SKM-1 (cell line): ENCODE measurements at regions not wholly inside any gene's neighbourhood (a gene's known extent, or its start where the extent isn't known, plus 50 kb on each side); places are given as distances from the start of the nearest gene placed in this dataset.
A peak's percentile ranks its signal among the peaks of the same experiment; 100 is the strongest.

Experiments
- DNase-seq: peaks from one replicate; lab custom pipeline; 2025; ENCODE audit not compliant: unreplicated experiment; lab: John Stamatoyannopoulos, UW

DNA sequence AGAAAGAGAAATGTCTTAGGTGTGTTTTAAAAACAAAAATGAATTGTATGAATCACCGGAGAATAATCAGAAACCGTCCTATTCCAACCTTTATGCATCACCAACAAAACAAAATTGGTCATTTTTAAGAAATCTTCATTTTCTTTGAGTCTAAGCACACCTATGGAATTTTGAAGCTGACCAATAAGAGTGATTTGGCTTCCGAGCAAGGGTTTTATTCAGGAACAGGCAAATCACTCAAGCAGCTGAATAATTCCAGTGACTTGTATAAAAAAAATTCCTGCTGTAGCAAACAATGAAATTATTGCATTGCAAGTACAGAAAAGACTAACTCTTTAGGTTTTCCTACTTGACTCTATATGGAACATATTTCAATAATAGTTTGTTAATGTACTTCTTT lies 83.8 kb upstream of the FNDC3B start:
- no peak for DNase-seq

DNA sequence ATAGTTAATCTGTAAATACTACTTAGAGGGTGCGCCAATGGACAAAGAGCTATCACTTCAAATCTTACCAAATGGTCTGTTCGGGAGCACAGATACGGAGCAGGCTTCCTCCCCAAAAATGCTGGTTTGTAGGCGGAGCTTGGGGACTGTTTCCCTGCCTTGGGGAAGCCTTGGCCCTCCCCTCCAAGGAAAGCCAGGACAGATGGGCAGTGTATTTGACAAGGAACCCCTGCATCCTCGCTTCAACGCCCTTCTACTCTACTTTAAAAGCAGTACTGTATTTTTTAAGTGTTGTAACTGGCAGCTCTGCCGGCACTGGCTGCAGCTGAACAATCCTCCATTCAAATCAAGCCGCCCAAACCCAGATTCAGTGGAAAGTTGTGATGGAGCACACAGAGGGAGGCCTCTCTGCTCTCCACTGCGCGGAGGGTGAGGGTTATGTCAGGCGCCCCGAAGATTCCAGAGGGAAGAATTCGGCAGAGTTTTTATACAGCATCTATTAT lies 83.1 kb upstream of the FNDC3B start:
- no peak for DNase-seq

GRCh38 chr3:171956705-171957104 lies 82.7 kb upstream of the FNDC3B start:
- no peak for DNase-seq

- no peak for DNase-seq
Observed at GRCh38 chr3:171959532-171960089, 79.8 kb upstream of the FNDC3B start.

DNA sequence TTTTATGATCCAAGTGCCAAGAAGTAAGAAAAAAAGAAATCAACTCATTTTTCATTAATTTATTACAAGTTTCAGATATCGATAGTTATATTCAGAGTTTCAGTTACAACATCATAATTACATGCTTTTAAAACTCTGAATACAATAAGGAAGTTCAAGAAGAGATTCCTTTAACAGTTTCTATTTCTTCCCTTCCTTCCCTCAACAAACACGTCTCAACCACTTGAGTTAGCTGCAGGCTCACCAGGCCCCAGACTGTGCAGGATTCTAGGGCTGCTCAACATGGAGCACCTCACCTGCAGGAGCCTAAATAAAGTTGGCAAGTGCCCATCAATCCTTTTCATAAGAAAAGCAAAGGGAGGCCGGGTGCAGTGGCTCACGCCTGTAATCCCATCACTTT lies 79.2 kb upstream of the FNDC3B start:
- DNase-seq: no peak

DNA sequence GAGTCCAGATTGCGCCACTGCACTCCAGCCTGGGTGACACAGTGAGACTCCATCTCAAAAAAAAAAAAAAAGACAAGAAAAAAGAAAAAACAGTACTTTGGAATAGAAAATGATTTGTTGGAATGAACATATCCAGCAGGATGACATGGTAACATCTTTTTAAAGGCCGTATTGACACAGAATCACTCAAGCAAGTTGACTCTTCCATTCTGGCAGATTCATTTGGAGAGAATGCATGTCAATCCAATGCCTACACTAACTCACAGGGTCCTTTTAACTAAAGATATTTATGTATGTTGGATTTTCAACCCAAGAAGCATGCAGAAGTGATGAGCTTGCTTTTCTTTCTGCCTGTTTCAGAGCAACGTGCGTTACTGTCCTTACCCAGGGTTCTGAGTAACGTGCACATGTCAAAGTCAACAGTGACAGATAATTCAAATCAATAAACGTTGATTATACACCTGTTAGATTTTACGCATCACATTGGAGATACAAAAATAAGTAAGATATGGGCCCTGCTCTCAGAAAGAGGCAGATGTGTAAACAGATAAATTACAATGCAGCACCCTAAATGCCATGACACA lies 77.1 kb upstream of the FNDC3B start:
- no peak for DNase-seq

DNA sequence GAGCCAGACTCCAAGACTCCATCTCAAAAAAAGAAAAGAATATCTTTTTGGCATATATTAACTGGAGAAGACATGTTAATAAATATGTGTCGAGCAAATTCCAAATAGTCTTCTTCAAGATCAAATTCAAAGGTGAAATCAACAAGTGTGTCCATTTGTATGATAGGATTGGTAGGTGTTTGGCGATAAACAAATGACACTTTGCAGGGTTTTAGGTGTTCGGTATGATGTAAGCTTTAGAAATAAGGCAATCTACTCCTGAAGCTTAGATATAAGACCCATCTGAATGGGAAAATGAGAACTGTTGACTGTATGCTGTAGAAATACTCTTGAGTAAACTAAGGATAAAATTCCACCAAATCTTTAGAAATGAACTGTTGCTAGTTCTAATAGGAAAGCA lies 75.8 kb upstream of the FNDC3B start:
- DNase-seq: no peak

DNA sequence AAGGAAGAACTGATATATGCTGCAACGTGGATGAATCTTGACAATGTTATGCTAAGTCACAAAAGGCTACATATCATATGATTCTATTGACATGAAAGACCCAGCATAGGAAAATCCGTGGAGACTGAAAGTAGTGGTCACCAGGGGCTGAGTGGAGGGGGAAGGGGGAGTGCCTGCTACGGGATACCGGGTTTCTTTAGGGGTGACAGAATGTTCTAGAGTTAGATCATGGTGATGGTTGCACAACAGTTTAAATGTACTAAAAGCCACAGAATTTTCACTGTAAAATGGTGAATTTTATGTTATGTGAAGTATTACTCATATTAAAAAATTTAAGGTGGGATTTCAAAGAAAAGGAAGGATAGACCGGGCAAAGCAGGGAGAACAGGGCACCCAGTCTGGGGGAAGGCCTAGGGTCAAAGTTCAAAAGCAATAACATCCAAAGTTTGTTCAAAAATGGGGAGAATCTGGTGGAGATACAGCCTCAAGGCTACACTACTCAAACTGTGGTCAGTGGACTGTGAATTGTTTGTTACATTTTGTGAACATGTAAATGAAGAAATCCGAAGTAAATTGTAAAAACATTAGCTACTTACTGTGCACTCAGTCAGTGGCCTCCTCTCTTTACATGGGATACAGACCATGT lies 74.2 kb upstream of the FNDC3B start:
- no peak for DNase-seq

- no peak for DNase-seq
Observed at GRCh38 chr3:171966533-171967136, 72.7 kb upstream of the FNDC3B start.

GRCh38 chr3:171967137-171967783 lies 72.1 kb upstream of the FNDC3B start:
- peak; percentile 75 for DNase-seq

GRCh38 chr3:171967932-171968678 lies 71.3 kb upstream of the FNDC3B start:
- DNase-seq: no peak

DNA sequence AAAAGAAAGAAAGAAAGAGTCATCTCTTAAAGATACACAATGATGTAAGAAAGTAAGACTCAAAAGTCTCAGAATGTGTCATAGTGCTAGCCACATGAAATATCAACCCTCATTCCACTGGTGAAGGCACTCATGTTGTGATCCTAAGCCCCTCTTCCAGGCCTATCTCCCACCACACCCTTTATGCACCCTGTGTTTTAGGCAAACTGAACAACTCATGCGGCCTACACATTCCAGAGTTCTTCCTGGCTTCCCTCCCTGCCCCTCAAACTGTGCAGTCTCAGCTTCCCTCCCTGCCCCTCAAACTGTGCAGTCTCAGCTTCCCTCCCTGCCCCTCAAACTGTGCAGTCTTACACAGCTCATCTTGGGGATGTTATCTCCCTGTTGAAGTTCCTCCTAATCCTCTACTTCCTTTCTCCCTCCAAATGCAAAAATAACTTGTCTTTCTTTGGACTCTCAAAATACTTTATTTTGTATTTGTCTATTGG lies 69.0 kb upstream of the FNDC3B start:
- no peak for DNase-seq

DNA sequence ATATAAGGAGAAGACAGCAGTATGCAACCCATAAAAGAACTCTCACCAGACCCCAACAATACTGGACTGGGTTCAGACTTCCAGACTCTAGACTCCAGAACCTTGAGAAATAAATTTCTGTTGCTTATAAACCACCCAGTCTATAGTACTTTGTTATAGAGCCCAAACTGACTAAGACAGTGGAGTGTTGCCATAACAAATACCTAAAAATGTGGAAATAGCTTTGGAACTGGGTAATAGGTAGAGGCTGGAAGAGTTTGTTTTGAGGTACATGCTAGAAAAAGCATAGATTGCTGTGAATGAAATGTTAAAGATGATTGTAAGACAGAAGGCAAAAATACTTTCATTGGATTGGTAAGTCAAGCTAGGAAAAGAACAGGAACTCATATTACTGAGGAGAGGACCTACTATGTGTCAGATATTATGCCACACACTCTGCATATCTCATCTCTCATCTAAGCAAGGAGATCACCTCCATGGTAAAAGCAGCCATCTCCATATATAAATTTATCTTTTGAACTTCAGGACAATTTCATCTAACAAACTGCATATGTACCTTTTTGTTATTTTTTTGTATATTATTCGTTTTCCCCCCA lies 67.4 kb upstream of the FNDC3B start:
- no peak for DNase-seq

DNA sequence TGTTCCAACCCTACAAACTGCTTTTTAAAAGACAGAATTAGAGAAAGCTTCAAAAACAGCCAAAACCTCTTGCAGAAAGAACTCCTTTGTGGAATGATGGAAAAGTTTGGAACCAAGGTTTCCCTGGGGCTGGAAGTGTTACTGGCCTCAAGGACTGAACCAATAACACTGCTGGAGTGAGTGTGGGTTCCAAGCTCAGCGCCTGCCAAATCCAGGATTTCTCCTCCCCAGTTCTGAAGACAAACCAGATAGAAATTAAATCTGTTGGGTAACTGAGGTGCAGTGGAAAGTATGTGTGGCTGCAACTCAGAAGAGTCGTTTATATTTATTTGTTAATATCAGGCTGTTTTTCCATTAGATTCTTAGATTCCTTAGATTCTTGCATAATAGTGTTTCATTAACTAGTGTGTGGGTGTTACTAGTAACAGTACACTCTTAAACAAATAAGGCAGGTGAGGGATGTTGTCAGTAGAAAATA lies 66.5 kb upstream of the FNDC3B start:
- DNase-seq: no peak

DNA sequence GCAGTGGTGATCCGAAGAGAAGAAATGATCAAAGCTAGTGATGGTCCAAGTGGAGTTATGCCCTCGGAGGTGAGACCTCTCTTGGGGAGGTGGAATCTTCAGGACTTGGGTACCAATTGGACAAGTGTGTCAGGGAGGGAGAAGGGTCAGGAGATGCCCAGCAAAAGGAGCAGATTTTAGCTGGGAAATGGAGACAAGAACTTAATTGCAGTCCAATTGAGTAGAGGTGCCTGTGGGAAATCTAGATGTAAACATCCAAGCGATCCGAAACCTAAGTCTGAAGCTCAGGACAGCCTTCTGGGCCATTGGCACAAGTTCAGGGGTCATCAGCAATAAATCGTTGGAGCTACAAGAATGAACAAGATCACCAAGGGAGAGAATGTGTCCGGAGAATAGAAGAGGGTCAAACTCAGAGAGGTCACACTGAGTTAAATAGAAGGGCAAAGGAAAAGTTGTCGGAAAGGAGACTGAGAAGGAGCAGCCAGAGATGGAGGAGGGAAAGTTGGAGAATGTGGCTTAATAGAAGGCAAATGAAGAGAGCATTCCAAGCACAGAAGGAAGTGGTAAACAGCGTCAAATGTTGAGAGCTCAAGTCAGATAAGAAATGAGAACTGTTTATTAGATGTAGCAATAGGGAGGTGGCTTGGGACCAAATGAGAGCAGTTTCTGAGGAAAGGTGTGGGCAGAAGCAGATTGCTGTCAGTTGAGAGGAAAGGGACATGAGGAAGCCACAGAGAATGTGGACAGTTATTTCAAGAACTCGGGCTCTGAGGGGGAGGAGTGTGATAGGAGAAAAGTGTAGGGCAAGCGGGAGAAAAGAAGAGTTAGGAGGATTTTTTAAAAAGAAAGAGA lies 64.2 kb upstream of the FNDC3B start:
- DNase-seq: peak; percentile 95

DNA sequence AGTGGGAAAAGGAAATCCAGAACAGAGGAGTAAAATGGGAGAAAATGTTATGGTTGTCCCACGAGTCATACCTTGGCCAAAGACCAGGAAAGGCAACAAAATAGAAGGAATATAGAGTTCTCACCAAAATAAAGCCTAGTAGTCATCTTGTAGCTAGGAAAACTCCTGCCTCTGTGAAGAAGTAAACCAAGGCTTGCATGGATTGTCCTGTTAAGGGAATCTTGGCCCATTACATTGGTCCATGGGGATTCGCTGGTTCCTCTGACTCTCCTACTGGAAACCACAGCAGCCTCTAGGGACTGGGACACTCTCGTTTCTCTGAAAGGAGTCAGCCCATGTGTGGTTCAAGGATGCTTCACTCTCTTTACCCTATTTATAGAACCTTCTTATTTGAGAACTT lies 62.9 kb upstream of the FNDC3B start:
- no peak for DNase-seq

DNA sequence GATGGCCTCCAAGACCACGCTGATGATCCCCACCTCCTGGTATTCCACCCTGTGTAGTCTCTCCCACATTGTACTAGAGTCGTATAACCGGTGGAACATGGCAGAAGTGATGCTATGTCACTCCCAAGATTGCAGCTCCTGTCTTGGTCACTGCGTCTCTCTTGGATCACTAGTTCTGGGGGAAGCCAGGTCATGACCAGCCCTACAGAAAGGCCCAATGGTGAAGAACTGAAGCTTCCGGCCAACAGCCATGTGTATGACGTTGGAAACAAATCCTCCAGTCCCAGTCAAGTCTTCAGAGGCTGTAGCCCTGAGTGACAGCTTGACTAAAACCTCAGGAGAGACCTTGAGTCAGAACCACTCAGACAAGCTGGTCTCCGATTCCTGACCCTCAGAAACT lies 61.9 kb upstream of the FNDC3B start:
- DNase-seq: no peak

GRCh38 chr3:171977860-171978259 lies 61.5 kb upstream of the FNDC3B start:
- peak; percentile 98 for DNase-seq

- no peak for DNase-seq
Observed at GRCh38 chr3:171978390-171978789, 61.0 kb upstream of the FNDC3B start.
